ENCODE measurements at regions not wholly inside any gene's neighbourhood (a gene's known extent, or its start where the extent isn't known, plus 50 kb on each side); places are given as distances from the start of the nearest gene placed in this dataset.

DNA sequence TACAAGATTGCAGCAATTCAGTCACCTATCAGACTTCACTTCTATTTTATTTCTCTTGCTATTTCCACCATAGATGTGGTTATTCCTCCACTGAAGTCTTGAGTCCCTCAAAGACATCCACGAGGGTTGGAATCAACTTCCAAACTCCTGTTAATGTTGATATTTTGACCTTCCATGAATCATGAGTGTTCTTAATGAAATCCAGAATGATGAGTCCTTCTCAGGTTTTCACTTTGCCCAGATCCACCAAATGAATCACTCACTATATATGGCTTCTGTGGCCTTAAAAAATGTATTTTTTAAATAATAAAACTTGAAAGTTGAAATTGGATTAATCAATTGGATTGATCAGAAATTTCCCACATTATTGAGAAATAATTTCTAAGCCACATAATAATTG lies 1821.0 kb downstream of the EFNA5 start:
- H3K4me3 ChIP-seq (ENCODE audit: insufficient read depth, low read depth, low read length), result no peak overlapping the region
- no peaks in the 10 kb centered on the region for H3K4me1 Mint-ChIP-seq (ENCODE audit: low read depth, unreplicated experiment)

DNA sequence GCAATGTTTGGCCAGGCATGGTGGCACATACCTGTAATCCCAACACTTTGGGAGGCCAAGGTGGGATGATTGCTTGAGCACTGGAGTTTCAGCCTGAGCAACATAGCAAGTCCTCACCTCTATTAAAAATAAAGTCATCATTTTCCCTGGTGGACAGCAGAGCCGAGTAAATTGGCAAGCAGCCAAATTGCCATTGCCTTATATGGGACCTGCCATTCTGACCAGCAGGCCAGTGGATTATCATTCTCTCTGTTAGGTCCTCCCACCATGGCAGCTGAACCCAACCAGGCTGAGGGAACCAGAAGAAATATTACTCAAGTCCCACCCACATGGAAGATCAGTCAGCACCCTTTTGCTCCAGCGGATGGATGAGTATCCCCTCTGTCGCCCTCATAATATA lies 1829.9 kb downstream of the EFNA5 start:
- Histone ChIP-seq H3K4me2 (ENCODE audit: low read length) (no peak overlapping the region), H3K27ac (ENCODE audit: low read depth, low read length) (no peak overlapping the region), H3K9ac (ENCODE audit: low read length) (no peak overlapping the region), H3K27me3 (ENCODE audit: insufficient read depth, low read length) (no peaks in the 10 kb centered on the region), H3K9me3 (ENCODE audit: insufficient read depth, low read depth, low read length) (no peaks in the 10 kb centered on the region), H3K4me1 (ENCODE audit: insufficient read depth, low read length) (no peaks in the 10 kb centered on the region), H3K79me2 (ENCODE audit: insufficient read depth, low read length) (no peaks in the 10 kb centered on the region), H2AFZ (ENCODE audit: low read depth, low read length) (no peak overlapping the region), H4K20me1 (ENCODE audit: insufficient read depth, low read length) (no peaks in the 10 kb centered on the region), H3K4me3 (ENCODE audit: insufficient read depth, low read depth, low read length) (no peak overlapping the region), H3K36me3 (ENCODE audit: insufficient read depth, low read length) (no peaks in the 10 kb centered on the region)
- TF ChIP-seq EZH2 (IDR thresholded peaks at IDR 0.05; ENCODE audit: insufficient read depth, low read length), result no peak
- TF ChIP-seq, protein P1, sequence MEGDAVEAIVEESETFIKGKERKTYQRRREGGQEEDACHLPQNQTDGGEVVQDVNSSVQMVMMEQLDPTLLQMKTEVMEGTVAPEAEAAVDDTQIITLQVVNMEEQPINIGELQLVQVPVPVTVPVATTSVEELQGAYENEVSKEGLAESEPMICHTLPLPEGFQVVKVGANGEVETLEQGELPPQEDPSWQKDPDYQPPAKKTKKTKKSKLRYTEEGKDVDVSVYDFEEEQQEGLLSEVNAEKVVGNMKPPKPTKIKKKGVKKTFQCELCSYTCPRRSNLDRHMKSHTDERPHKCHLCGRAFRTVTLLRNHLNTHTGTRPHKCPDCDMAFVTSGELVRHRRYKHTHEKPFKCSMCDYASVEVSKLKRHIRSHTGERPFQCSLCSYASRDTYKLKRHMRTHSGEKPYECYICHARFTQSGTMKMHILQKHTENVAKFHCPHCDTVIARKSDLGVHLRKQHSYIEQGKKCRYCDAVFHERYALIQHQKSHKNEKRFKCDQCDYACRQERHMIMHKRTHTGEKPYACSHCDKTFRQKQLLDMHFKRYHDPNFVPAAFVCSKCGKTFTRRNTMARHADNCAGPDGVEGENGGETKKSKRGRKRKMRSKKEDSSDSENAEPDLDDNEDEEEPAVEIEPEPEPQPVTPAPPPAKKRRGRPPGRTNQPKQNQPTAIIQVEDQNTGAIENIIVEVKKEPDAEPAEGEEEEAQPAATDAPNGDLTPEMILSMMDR (IDR thresholded peaks at IDR 0.05; ENCODE audit: insufficient read depth, low read depth, low read length), result no peak
- Mint-ChIP-seq H3K36me3 (ENCODE audit: low read depth, unreplicated experiment) (no peaks in the 10 kb centered on the region), H3K4me1 (ENCODE audit: low read depth, unreplicated experiment) (peaks cover 4% of the 10 kb centered on the region), H3K27me3 (ENCODE audit: low read depth, unreplicated experiment) (peaks cover 2% of the 10 kb centered on the region), H3K9me3 (ENCODE audit: unreplicated experiment) (peaks cover 5% of the 10 kb centered on the region), H3K4me3 (ENCODE audit: unreplicated experiment) (no peak overlapping the region), H3K27ac (ENCODE audit: unreplicated experiment) (no peak overlapping the region)
- no peak for DNase-seq (ENCODE audit: low read depth)
- FAIRE-seq, result no peak

More for the DNA sequence above, 1821.0 kb downstream of the EFNA5 start:
- H3K27me3 ChIP-seq (ENCODE audit: insufficient read depth, low read length), result no peaks in the 10 kb centered on the region
- no peak for TF ChIP-seq EZH2 (IDR thresholded peaks at IDR 0.05; ENCODE audit: insufficient read depth, low read length)
- TF ChIP-seq, protein P1 (IDR thresholded peaks at IDR 0.05; ENCODE audit: insufficient read depth, low read depth, low read length), result no peak
- no peaks in the 10 kb centered on the region for H3K79me2 ChIP-seq (ENCODE audit: insufficient read depth, low read length)
- H3K4me1 ChIP-seq (ENCODE audit: insufficient read depth, low read length), result no peaks in the 10 kb centered on the region
- H3K27ac ChIP-seq (ENCODE audit: low read depth, low read length), result no peak overlapping the region
- no peak for FAIRE-seq
- H3K4me2 ChIP-seq (ENCODE audit: low read length), result no peak overlapping the region
- H3K9me3 ChIP-seq (ENCODE audit: insufficient read depth, low read depth, low read length), result no peaks in the 10 kb centered on the region
- H4K20me1 ChIP-seq (ENCODE audit: insufficient read depth, low read length), result no peaks in the 10 kb centered on the region
- H3K9ac ChIP-seq (ENCODE audit: low read length), result no peak overlapping the region
- H3K9me3 Mint-ChIP-seq (ENCODE audit: unreplicated experiment), result no peaks in the 10 kb centered on the region
- H3K4me3 Mint-ChIP-seq (ENCODE audit: unreplicated experiment), result no peak overlapping the region
- H3K36me3 ChIP-seq (ENCODE audit: insufficient read depth, low read length), result no peaks in the 10 kb centered on the region
- no peaks in the 10 kb centered on the region for H3K36me3 Mint-ChIP-seq (ENCODE audit: low read depth, unreplicated experiment)
- no peaks in the 10 kb centered on the region for H3K27me3 Mint-ChIP-seq (ENCODE audit: low read depth, unreplicated experiment)
- peak; percentile 8 for DNase-seq (ENCODE audit: low read depth)
- H2AFZ ChIP-seq (ENCODE audit: low read depth, low read length), result no peak overlapping the region
- no peak overlapping the region for H3K27ac Mint-ChIP-seq (ENCODE audit: unreplicated experiment)

DNA sequence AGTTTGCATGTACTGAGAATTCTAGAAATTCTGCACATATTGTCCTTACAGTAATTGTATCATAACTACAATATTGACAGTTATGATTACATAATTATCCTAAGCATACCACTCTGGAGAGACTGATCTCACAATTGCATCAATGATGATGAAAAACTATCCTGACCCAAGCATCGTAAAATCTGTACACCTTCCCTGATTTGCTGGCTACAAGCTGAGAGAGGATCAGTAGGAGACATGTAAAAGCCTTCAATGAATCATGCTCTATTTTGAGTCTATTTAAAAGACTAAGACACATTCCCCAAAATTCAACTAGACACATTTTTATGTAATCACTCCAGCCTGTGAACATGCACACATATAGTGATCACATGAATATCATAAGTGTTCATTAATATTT lies 1833.8 kb downstream of the EFNA5 start:
- Mint-ChIP-seq H3K27me3 (ENCODE audit: low read depth, unreplicated experiment) (peaks cover 2% of the 10 kb centered on the region), H3K9me3 (ENCODE audit: unreplicated experiment) (peaks cover 5% of the 10 kb centered on the region), H3K4me3 (ENCODE audit: unreplicated experiment) (no peak overlapping the region), H3K27ac (ENCODE audit: unreplicated experiment) (peak overlapping the region; percentile 0), H3K36me3 (ENCODE audit: low read depth, unreplicated experiment) (no peaks in the 10 kb centered on the region), H3K4me1 (ENCODE audit: low read depth, unreplicated experiment) (peaks cover 4% of the 10 kb centered on the region)
- H3K36me3 ChIP-seq (ENCODE audit: insufficient read depth, low read length), result no peaks in the 10 kb centered on the region
- DNase-seq (ENCODE audit: low read depth) (no peak), FAIRE-seq (no peak)
- no peaks in the 10 kb centered on the region for H3K4me1 ChIP-seq (ENCODE audit: insufficient read depth, low read length)
- H3K79me2 ChIP-seq (ENCODE audit: insufficient read depth, low read length), result no peaks in the 10 kb centered on the region
- H3K27me3 ChIP-seq (ENCODE audit: insufficient read depth, low read length), result no peaks in the 10 kb centered on the region
- no peak for TF ChIP-seq EZH2 (IDR thresholded peaks at IDR 0.05; ENCODE audit: insufficient read depth, low read length)
- TF ChIP-seq, protein P1 (IDR thresholded peaks at IDR 0.05; ENCODE audit: insufficient read depth, low read depth, low read length), result no peak
- H3K27ac ChIP-seq (ENCODE audit: low read depth, low read length), result no peak overlapping the region
- no peak overlapping the region for H3K4me3 ChIP-seq (ENCODE audit: insufficient read depth, low read depth, low read length)
- no peak overlapping the region for H3K4me2 ChIP-seq (ENCODE audit: low read length)
- H4K20me1 ChIP-seq (ENCODE audit: insufficient read depth, low read length), result no peaks in the 10 kb centered on the region
- no peaks in the 10 kb centered on the region for H3K9me3 ChIP-seq (ENCODE audit: insufficient read depth, low read depth, low read length)
- H2AFZ ChIP-seq (ENCODE audit: low read depth, low read length), result no peak overlapping the region
- no peak overlapping the region for H3K9ac ChIP-seq (ENCODE audit: low read length)

Data from astrocyte (in vitro differentiated cells and primary cell).